Astrocyte of the spinal cord (primary cell): ENCODE measurements at regions not wholly inside any gene's neighbourhood (a gene's known extent, or its start where the extent isn't known, plus 50 kb on each side); places are given as distances from the start of the nearest gene placed in this dataset.
"Not testable (repeated sequence)": the region's sequence is repeated elsewhere in the genome, so short reads cannot be mapped to it uniquely, and the experiment has no call there.

Experiments
- DNase-seq: peaks from one replicate; pipeline ENCODE4 v3.0.0; 2011; ENCODE audit warnings: low read depth, low spot score
- H3K4me3 ChIP-seq: 2 replicates; pipeline ENCODE4 v1.5.1; 2011; ENCODE audit warnings: low read depth, mild to moderate bottlenecking, low read length, moderate library complexity
- CTCF ChIP-seq: IDR thresholded peaks from 2 replicates; pipeline ENCODE4 v1.5.1; 2012; ENCODE audit warnings: low read depth, mild to moderate bottlenecking, low read length, inconsistent platforms
- in situ Hi-C: cut with HindIII; loops from 2 replicates; pipeline ENCODE4 v1.10.0; 2017; ENCODE audit warnings: low sequenced_read_pairs

- no peak for DNase-seq
- in situ Hi-C loops = no loop called here
Observed at GRCh38 chr9:31753756-31754155, 630.7 kb upstream of the ACO1 start.

GRCh38 chr9:31759703-31760102 is 624.7 kb upstream of the ACO1 start:
- TF ChIP-seq CTCF = no peak
- H3K4me3 ChIP-seq = no peak overlapping the region
- in situ Hi-C loops = no loop called here
- DNase-seq = no peak

More at GRCh38 chr9:31753756-31754155, 630.7 kb upstream of the ACO1 start:
- H3K4me3 ChIP-seq = no peak overlapping the region
- TF ChIP-seq CTCF = no peak

- in situ Hi-C loops, H3K4me3 ChIP-seq: not testable (repeated sequence)
Observed at GRCh38 chr9:31774021-31774420, 610.4 kb upstream of the ACO1 start.

GRCh38 chr9:31774571-31774970 is 609.9 kb upstream of the ACO1 start:
- in situ Hi-C loops = no loop called here
- H3K4me3 ChIP-seq = no peak overlapping the region
- DNase-seq = no peak
- TF ChIP-seq CTCF = no peak

More at GRCh38 chr9:31774021-31774420, 610.4 kb upstream of the ACO1 start:
- DNase-seq = not testable (repeated sequence)

- no peak overlapping the region for H3K4me3 ChIP-seq
- DNase-seq = peak; percentile 6
- no peak for TF ChIP-seq CTCF
- in situ Hi-C loops = no loop called here
Observed at GRCh38 chr9:31776471-31776870, 608.0 kb upstream of the ACO1 start.

- no peak for DNase-seq
- no peak overlapping the region for H3K4me3 ChIP-seq
- in situ Hi-C loops = no loop called here
- TF ChIP-seq CTCF = no peak
Observed at GRCh38 chr9:31783491-31783890, 601.0 kb upstream of the ACO1 start.

GRCh38 chr9:31790720-31791119 is 593.7 kb upstream of the ACO1 start:
- no peak overlapping the region for H3K4me3 ChIP-seq
- no peak for DNase-seq
- no peak for TF ChIP-seq CTCF
- in situ Hi-C loops = no loop called here
